PC-9 (cell line): ENCODE measurements at regions not wholly inside any gene's neighbourhood (a gene's known extent, or its start where the extent isn't known, plus 50 kb on each side); places are given as distances from the start of the nearest gene placed in this dataset.

Experiments
- BruUV-seq: library from RNA; stranded (reverse); fragments of 400-500 nt; replicated peaks from 2 replicates; lab custom pipeline; 2021; lab: Mats Ljungman, UMichigan
- CTCF ChIA-PET: fragments of 300-600 bp; sonication (Branson Sonifier 250); formaldehyde crosslinking; loops from one replicate; lab custom pipeline; 2022; ENCODE audit warnings: antibody characterized with exemption; lab: Charles Lee
- POLR2A ChIA-PET: fragments of 300-600 bp; sonication (Branson Sonifier 250); formaldehyde crosslinking; loops from one replicate; lab custom pipeline; 2022; ENCODE audit warnings: antibody characterized with exemption; ENCODE audit not compliant: unreplicated experiment; lab: Charles Lee
- DNase-seq, 2 experiments: peaks; one replicate each; pipeline versions ENCODE4 v3.0.0 to v3.0.0-alpha.2; 2015 to 2022; ENCODE audit warnings: mixed read lengths in 1 of 2
- H2AFZ ChIP-seq: fragments of 200-600 bp; sonication (generic); 2 replicates; pipeline ENCODE4 v1.8.1; 2017; ENCODE audit warnings: antibody characterized with exemption
- H3F3A ChIP-seq: fragments of 200-600 bp; sonication (generic); 2 replicates; pipeline ENCODE4 v1.8.1; 2017; ENCODE audit warnings: antibody characterized with exemption, mild to moderate bottlenecking, low read depth; ENCODE audit not compliant: insufficient read depth
- H3K27ac ChIP-seq: fragments of 200-600 bp; sonication (generic); 2 replicates; pipeline ENCODE4 v1.6.1; 2016; ENCODE audit warnings: mixed run types
- H3K27me3 ChIP-seq: fragments of 200-600 bp; sonication (generic); 2 replicates; pipeline ENCODE4 v1.6.1; 2016; ENCODE audit warnings: low read depth, mixed run types; ENCODE audit not compliant: insufficient read depth
- H3K36me3 ChIP-seq: fragments of 200-600 bp; sonication (generic); 2 replicates; pipeline ENCODE4 v1.6.1; 2016; ENCODE audit warnings: low read depth, mixed run types
- H3K4me1 ChIP-seq: fragments of 200-600 bp; sonication (generic); replicated peaks from 2 replicates; pipeline ENCODE4 v1.6.1; 2016; ENCODE audit warnings: mixed run types; ENCODE audit not compliant: insufficient read depth
- H3K4me2 ChIP-seq: fragments of 200-600 bp; sonication (generic); 2 replicates; pipeline ENCODE4 v1.6.1; 2017; ENCODE audit warnings: mixed run types
- H3K4me3 ChIP-seq: fragments of 200-600 bp; sonication (generic); 2 replicates; pipeline ENCODE4 v1.6.1; 2016; ENCODE audit warnings: mixed run types
- H3K79me2 ChIP-seq: fragments of 200-600 bp; sonication (generic); 2 replicates; pipeline ENCODE4 v1.6.1; 2017; ENCODE audit warnings: low read depth, mixed run types
- H3K9me2 ChIP-seq: fragments of 200-600 bp; sonication (generic); 2 replicates; pipeline ENCODE4 v1.8.1; 2017; ENCODE audit warnings: mild to moderate bottlenecking; ENCODE audit not compliant: insufficient read depth
- H3K9me3 ChIP-seq: fragments of 200-600 bp; sonication (generic); 2 replicates; pipeline ENCODE4 v1.8.1; 2016; ENCODE audit warnings: low read depth; ENCODE audit not compliant: insufficient read depth
- H4K20me1 ChIP-seq: fragments of 200-600 bp; sonication (generic); 2 replicates; pipeline ENCODE4 v1.8.1; 2017; ENCODE audit not compliant: insufficient read depth
- CTCF ChIP-seq: fragments of 200-600 bp; sonication (generic); conservative IDR thresholded peaks from 2 replicates; pipeline ENCODE4 v1.6.1; 2017; ENCODE audit warnings: mixed run types, antibody characterized with exemption, mild to moderate bottlenecking, moderate library complexity
- EZH2 ChIP-seq: fragments of 200-600 bp; sonication (generic); IDR thresholded peaks from 2 replicates; pipeline ENCODE4 v1.8.0; 2017; ENCODE audit warnings: antibody characterized with exemption, low read depth
- intact Hi-C: fragments of 100-400 bp; cut with micrococcal nuclease; formaldehyde crosslinking; loops from one replicate; pipeline ENCODE4 v1.10.0; 2022; ENCODE audit not compliant: unreplicated experiment

DNA sequence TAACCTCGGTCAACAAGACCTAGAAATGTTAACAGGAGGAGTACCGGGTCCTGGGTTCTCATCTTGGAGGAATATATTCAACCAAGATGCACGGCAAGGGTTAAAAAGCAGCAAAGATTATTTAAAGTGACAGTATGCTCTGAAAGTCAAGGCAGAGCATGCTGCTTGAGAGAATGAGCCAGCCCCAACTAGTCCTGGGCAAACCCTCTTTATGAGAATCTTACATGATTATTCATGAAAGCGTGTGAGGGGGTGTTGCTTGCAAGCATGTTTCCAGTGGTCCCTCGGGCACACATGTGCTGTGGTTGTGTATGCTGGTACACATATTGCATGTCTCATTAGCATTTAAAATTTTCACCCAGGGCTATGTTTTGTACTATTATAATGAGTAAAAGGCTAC lies 1445.6 kb downstream of the SI start:
- DNase-seq = no peak
- Histone ChIP-seq H3K4me1 (no peaks in the 10 kb centered on the region), H3K4me2 (no peak overlapping the region), H3K36me3 (no peaks in the 10 kb centered on the region), H2AFZ (no peak overlapping the region), H3K27ac (no peak overlapping the region), H3K9me3 (no peaks in the 10 kb centered on the region), H4K20me1 (no peaks in the 10 kb centered on the region), H3F3A (no peaks in the 10 kb centered on the region), H3K9me2 (peaks cover 5% of the 10 kb centered on the region; the same call in 1 of the 2 replicates), H3K27me3 (no peaks in the 10 kb centered on the region), H3K79me2 (no peaks in the 10 kb centered on the region), H3K4me3 (no peak overlapping the region)
- TF ChIP-seq CTCF (no peak), EZH2 (no peak)
- ChIA-PET CTCF (no interaction called here), POLR2A (no interaction called here)
- BruUV-seq = no TSS peak
- intact Hi-C loops = no loop called here

DNA sequence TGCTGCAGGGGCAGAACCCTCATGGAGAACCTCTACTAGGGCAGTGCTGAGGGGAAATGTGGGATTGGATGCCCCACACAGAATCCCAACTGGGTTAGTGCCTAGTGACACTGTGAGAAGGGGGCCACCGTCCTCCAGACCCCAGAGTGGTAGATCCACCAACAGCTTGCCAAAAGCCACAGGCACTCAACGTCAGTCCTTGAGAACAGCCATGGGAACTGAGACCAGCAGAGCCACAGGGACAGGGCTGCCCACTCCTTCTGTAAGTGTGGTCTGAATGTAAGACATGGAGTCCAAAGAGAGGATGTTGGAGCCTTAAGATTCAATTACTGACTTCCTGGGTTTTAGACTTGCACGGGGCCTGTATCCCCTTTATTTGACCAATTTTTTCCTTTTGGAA lies 1451.5 kb downstream of the SI start:
- TF ChIP-seq EZH2 (no peak), CTCF (no peak)
- no peaks in the 10 kb centered on the region for H3K27me3 ChIP-seq
- no peaks in the 10 kb centered on the region for H3K4me1 ChIP-seq
- H3K9me3 ChIP-seq = no peaks in the 10 kb centered on the region
- no peak for DNase-seq
- no peak overlapping the region for H3K27ac ChIP-seq
- no TSS peak for BruUV-seq
- no peak overlapping the region for H2AFZ ChIP-seq
- H3K9me2 ChIP-seq = no peaks in the 10 kb centered on the region; the same call in 1 of the 2 replicates
- CTCF ChIA-PET = no interaction called here
- H3K79me2 ChIP-seq = no peaks in the 10 kb centered on the region
- no peak overlapping the region for H3K4me3 ChIP-seq
- H3K36me3 ChIP-seq = no peaks in the 10 kb centered on the region
- no peak overlapping the region for H3K4me2 ChIP-seq
- H3F3A ChIP-seq = no peaks in the 10 kb centered on the region
- intact Hi-C loops = no loop called here
- no peaks in the 10 kb centered on the region for H4K20me1 ChIP-seq
- POLR2A ChIA-PET = no interaction called here

- Histone ChIP-seq H3K4me3 (no peak overlapping the region), H3K9me3 (no peaks in the 10 kb centered on the region), H3K4me2 (no peak overlapping the region), H3K79me2 (no peaks in the 10 kb centered on the region), H3K27ac (no peak overlapping the region), H3K9me2 (no peaks in the 10 kb centered on the region; the same call in 1 of the 2 replicates), H3K27me3 (no peaks in the 10 kb centered on the region), H3F3A (no peaks in the 10 kb centered on the region), H3K4me1 (no peaks in the 10 kb centered on the region), H2AFZ (no peak overlapping the region), H3K36me3 (no peaks in the 10 kb centered on the region), H4K20me1 (no peaks in the 10 kb centered on the region)
- no TSS peak for BruUV-seq
- no peak for DNase-seq
- CTCF ChIA-PET = no interaction called here
- POLR2A ChIA-PET = no interaction called here
- intact Hi-C loops = no loop called here
- TF ChIP-seq CTCF (no peak), EZH2 (no peak)
Observed at GRCh38 chr3:163622384-163622783, 1455.9 kb downstream of the SI start.
